ENCODE measurements at regions not wholly inside any gene's neighbourhood (a gene's known extent, or its start where the extent isn't known, plus 50 kb on each side); places are given as distances from the start of the nearest gene placed in this dataset.
A peak's percentile ranks its signal among the peaks of the same experiment; 100 is the strongest.

GRCh38 chr15:66897416-66897815 lies 168.0 kb upstream of the SMAD3 start:
- no peak overlapping the region for H3K27ac ChIP-seq
- no peaks in the 10 kb centered on the region for H3K9me3 ChIP-seq
- H3K36me3 ChIP-seq (replicated peaks in 1 of 2; ENCODE audit: insufficient read depth in 1 of 2, low read depth in 2 of 2): no peaks in the 10 kb centered on the region
- no peak for TF ChIP-seq POLR2A (IDR thresholded peaks at IDR 0.05)
- no peak for TF ChIP-seq CTCF (IDR thresholded peaks at IDR 0.05)
- peaks cover 9% of the 10 kb centered on the region for H3K4me1 ChIP-seq
- DNase-seq (no peak), ATAC-seq (no peak)
- H3K27me3 ChIP-seq: no peaks in the 10 kb centered on the region
- intact Hi-C loops (cut with DNase I): no loop called here
- whole genome bisulfite sequencing, 2 donors: 70 to 87% methylated on average over 2 to 4 of the region's 4 CpGs
- H3K4me3 ChIP-seq: no peak overlapping the region

GRCh38 chr15:66897971-66898370 lies 167.4 kb upstream of the SMAD3 start:
- DNase-seq: peak in 1 of 4 donors; percentile 25
- Histone ChIP-seq H3K27ac (no peak overlapping the region), H3K27me3 (no peaks in the 10 kb centered on the region), H3K4me1 (peaks cover 9% of the 10 kb centered on the region), H3K4me3 (no peak overlapping the region), H3K9me3 (no peaks in the 10 kb centered on the region), H3K36me3 (replicated peaks in 1 of 2; ENCODE audit: insufficient read depth in 1 of 2, low read depth in 2 of 2) (no peaks in the 10 kb centered on the region)
- 72% methylated on average over 5 of the region's 5 CpGs for WGBS, 2 donors
- TF ChIP-seq CTCF (IDR thresholded peaks at IDR 0.05) (no peak), POLR2A (IDR thresholded peaks at IDR 0.05) (no peak)
- intact Hi-C loops (cut with DNase I): no loop called here
- no peak for ATAC-seq

- DNase-seq (no peak), ATAC-seq (no peak)
- no peak overlapping the region for H3K4me3 ChIP-seq
- intact Hi-C loops (cut with DNase I): no loop called here
- no peaks in the 10 kb centered on the region for H3K9me3 ChIP-seq
- H3K36me3 ChIP-seq (replicated peaks in 1 of 2; ENCODE audit: insufficient read depth in 1 of 2, low read depth in 2 of 2): no peaks in the 10 kb centered on the region
- H3K27me3 ChIP-seq: no peaks in the 10 kb centered on the region
- peaks cover 9% of the 10 kb centered on the region for H3K4me1 ChIP-seq
- 85 to 91% methylated on average over 4 to 5 of the region's 5 CpGs for WGBS, 2 donors
- H3K27ac ChIP-seq: no peak overlapping the region
- TF ChIP-seq CTCF (IDR thresholded peaks at IDR 0.05) (no peak), POLR2A (IDR thresholded peaks at IDR 0.05) (no peak)
Observed at GRCh38 chr15:66898656-66899386, 166.6 kb upstream of the SMAD3 start.

- Histone ChIP-seq H3K9me3 (no peaks in the 10 kb centered on the region), H3K27ac (no peak overlapping the region), H3K4me3 (no peak overlapping the region), H3K27me3 (no peaks in the 10 kb centered on the region), H3K36me3 (replicated peaks in 1 of 2; ENCODE audit: insufficient read depth in 1 of 2, low read depth in 2 of 2) (no peaks in the 10 kb centered on the region), H3K4me1 (peaks cover 9% of the 10 kb centered on the region)
- no peak for DNase-seq
- no peak for TF ChIP-seq POLR2A (IDR thresholded peaks at IDR 0.05)
- no peak for TF ChIP-seq CTCF (IDR thresholded peaks at IDR 0.05)
- intact Hi-C loops (cut with DNase I): no loop called here
- WGBS, 2 donors: 83 to 91% methylated on average over 9 of the region's 9 CpGs
- no peak for ATAC-seq
Observed at GRCh38 chr15:66899555-66900350, 165.6 kb upstream of the SMAD3 start.

All from body of pancreas (tissue), 4 donors.